HepG2 (cell line): ENCODE measurements at regions not wholly inside any gene's neighbourhood (a gene's known extent, or its start where the extent isn't known, plus 50 kb on each side); places are given as distances from the start of the nearest gene placed in this dataset.
"Not testable (repeated sequence)": the region's sequence is repeated elsewhere in the genome, so short reads cannot be mapped to it uniquely, and the experiment has no call there.

Source experiments
- ATAC-seq: fragments of 200-7000 bp; cut with Tn5 transposase; 3 replicates; pipeline ENCODE4 v1.9.1; 2020; ENCODE audit warnings: mild to moderate bottlenecking, moderate library complexity
- BruUV-seq: library from RNA; stranded (reverse); fragments of 400-500 nt; replicated peaks from 2 replicates; lab custom pipeline; 2021; lab: Mats Ljungman, UMichigan
- CTCF ChIA-PET: fragments of 300-600 bp; formaldehyde crosslinking; extraction: SDS; loops from one replicate; lab custom pipeline; 2021; ENCODE audit warnings: low total read pairs, inconsistent platforms, low intra/inter-chr PET ratio; lab: Yijun Ruan, JAX
- POLR2A ChIA-PET: fragments of 350-600 bp; sonication (Branson Sonifier 250); formaldehyde crosslinking; loops from one replicate; lab custom pipeline; 2020; ENCODE audit warnings: antibody characterized with exemption, inconsistent platforms; lab: Yijun Ruan, JAX
- DNase-seq: peaks from one replicate; pipeline ENCODE4 v3.0.0-alpha.2; 2015; ENCODE audit warnings: low spot score
- FAIRE-seq: peaks from 3 replicates; lab custom pipeline; 2011; peaks lifted over from hg19 to GRCh38; lab: Jason Lieb, UNC
- H2AFZ ChIP-seq: one replicate; pipeline ENCODE4 v1.6.1; 2011; ENCODE audit warnings: low read length, inconsistent platforms
- H3K27ac ChIP-seq: fragments of 300-600 bp; 3 replicates; pipeline ENCODE4 v1.8.0; 2011; ENCODE audit warnings: mixed run types, mild to moderate bottlenecking, mixed read lengths, low read length, inconsistent platforms; ENCODE audit not compliant: insufficient read depth; ENCODE audit errors: extremely low read length
- H3K27me3 ChIP-seq, 2 experiments: fragments of 200-600 bp in 1 of 2; 2 replicates in 1 of 2; 3 replicates in 1 of 2; pipeline versions ENCODE4 v1.6.0 to v1.8.0; 2011; ENCODE audit warnings: low read length in 2 of 2, mild to moderate bottlenecking in 2 of 2, moderate library complexity in 2 of 2, inconsistent platforms in 1 of 2; ENCODE audit not compliant: insufficient read depth in 2 of 2, control insufficient read depth in 1 of 2
- H3K36me3 ChIP-seq, 2 experiments: fragments of 200-600 bp in 1 of 2; replicated peaks in 1 of 2; 2 replicates in 1 of 2; 3 replicates in 1 of 2; pipeline versions ENCODE4 v1.5.1 to v1.8.0; 2011; ENCODE audit warnings: low read length in 2 of 2, inconsistent platforms in 1 of 2; ENCODE audit not compliant: insufficient read depth in 2 of 2, control insufficient read depth in 1 of 2
- H3K4me1 ChIP-seq: 2 replicates; pipeline ENCODE4 v1.5.1; 2012; ENCODE audit warnings: low read length, inconsistent platforms; ENCODE audit not compliant: insufficient read depth
- H3K4me2 ChIP-seq: 2 replicates; pipeline ENCODE4 v1.6.0; 2011; ENCODE audit warnings: low read depth, low read length, inconsistent platforms
- H3K4me3 ChIP-seq, 3 experiments: fragments of 200-600 bp in 1 of 3; sonication (generic), shearing (Covaris generic) in 1 of 3; replicated peaks in 1 of 3; 2 replicates each; pipeline ENCODE4 v1.5.1; 2011 to 2016; ENCODE audit warnings: low read length in 3 of 3, inconsistent platforms in 2 of 3, low read depth in 2 of 3, mild to moderate bottlenecking in 2 of 3, control low read depth in 1 of 3, mixed read lengths in 1 of 3; ENCODE audit not compliant: insufficient read depth in 1 of 3
- H3K79me2 ChIP-seq: one replicate; pipeline ENCODE4 v1.6.1; 2011; ENCODE audit warnings: low read length, inconsistent platforms; ENCODE audit not compliant: insufficient read depth
- H3K9ac ChIP-seq: 2 replicates; pipeline ENCODE4 v1.6.0; 2011; ENCODE audit warnings: mild to moderate bottlenecking, low read depth, low read length, inconsistent platforms; ENCODE audit not compliant: insufficient read depth
- H3K9me3 ChIP-seq: 2 replicates; pipeline ENCODE4 v1.5.1; 2012; ENCODE audit warnings: mild to moderate bottlenecking, low read length
- H4K20me1 ChIP-seq: 2 replicates; pipeline ENCODE4 v1.6.0; 2011; ENCODE audit warnings: inconsistent platforms, mild to moderate bottlenecking, low read length, moderate library complexity; ENCODE audit not compliant: insufficient read depth
- STAG1 ChIP-seq: sonication (generic); formaldehyde crosslinking; IDR thresholded peaks from 2 replicates; pipeline ENCODE4 v1.4.0; 2020; ENCODE audit warnings: missing genetic modification reagents
- WGBS: methylation state at CpG from one replicate; pipeline ENCODE4 v1.1.6; 2017; ENCODE audit warnings: low lambda C conversion rate; 5-methylcytosine and 5-hydroxymethylcytosine counted together
- in situ Hi-C: cut with HindIII; loops from 2 replicates; pipeline ENCODE4 v1.10.0; 2017; ENCODE audit warnings: low pct_unique_long_range_greater_than_20kb; ENCODE audit not compliant: extremely low pct_ligation_motif_present
- intact Hi-C: fragments of 100-400 bp; cut with micrococcal nuclease; formaldehyde crosslinking; loops from one replicate; pipeline ENCODE4 v1.10.0; 2022; ENCODE audit not compliant: unreplicated experiment

- intact Hi-C loops, H3K4me1 ChIP-seq, H3K27ac ChIP-seq, H3K9ac ChIP-seq, FAIRE-seq, H3K4me2 ChIP-seq, in situ Hi-C loops, H3K27me3 ChIP-seq, H3K4me3 ChIP-seq, H3K36me3 ChIP-seq, H4K20me1 ChIP-seq, ATAC-seq, H2AFZ ChIP-seq, H3K9me3 ChIP-seq, H3K79me2 ChIP-seq, BruUV-seq, CTCF ChIA-PET, POLR2A ChIA-PET: not testable (repeated sequence)
- TF ChIP-seq STAG1 (CRISPR knock-in tag) = peak; percentile 21; the same call in 1 of the 2 replicates
- WGBS = 4% methylated on average over 5 of the region's 5 CpGs
- peak; percentile 3 for DNase-seq
Observed at GRCh38 chr11:89614428-89614827, 95.7 kb upstream of the TRIM77 start.

- BruUV-seq, H3K4me3 ChIP-seq, H3K9me3 ChIP-seq, H2AFZ ChIP-seq, H3K4me1 ChIP-seq, in situ Hi-C loops, POLR2A ChIA-PET, CTCF ChIA-PET, ATAC-seq, H3K27me3 ChIP-seq, H3K27ac ChIP-seq, H3K79me2 ChIP-seq, H3K36me3 ChIP-seq, H4K20me1 ChIP-seq, DNase-seq, FAIRE-seq, H3K9ac ChIP-seq, H3K4me2 ChIP-seq: not testable (repeated sequence)
- intact Hi-C loops = loop anchor here (2.0 kb wide), 3 partner anchors 139 to 517 kb away; no protein-coding TSS in a partner anchor
- 7% methylated on average over 1 of the region's 1 CpG for WGBS
Observed at GRCh38 chr11:89615642-89616041, 94.5 kb upstream of the TRIM77 start.

- CTCF ChIA-PET, H3K9me3 ChIP-seq, H3K4me2 ChIP-seq, H3K27me3 ChIP-seq, POLR2A ChIA-PET, H4K20me1 ChIP-seq, H3K9ac ChIP-seq, H3K79me2 ChIP-seq, H3K4me3 ChIP-seq, in situ Hi-C loops, H3K27ac ChIP-seq, H3K36me3 ChIP-seq, H2AFZ ChIP-seq, BruUV-seq, H3K4me1 ChIP-seq, ATAC-seq, DNase-seq: not testable (repeated sequence)
- intact Hi-C loops = loop anchor here (2.0 kb wide), 3 partner anchors 139 to 517 kb away; no protein-coding TSS in a partner anchor
- peak; percentile 26 for FAIRE-seq
- under 1% methylated on average over 3 of the region's 3 CpGs for WGBS
Observed at GRCh38 chr11:89616161-89616560, 93.9 kb upstream of the TRIM77 start.
